ENCODE measurements at regions not wholly inside any gene's neighbourhood (a gene's known extent, or its start where the extent isn't known, plus 50 kb on each side); places are given as distances from the start of the nearest gene placed in this dataset.

GRCh38 chr13:50195045-50195444 is 179.8 kb downstream of the KCNRG start:
- DNase-seq (ENCODE audit: low read depth in 2 of 2) = no peak

GRCh38 chr13:50196118-50196517 is 180.9 kb downstream of the KCNRG start:
- no peak for DNase-seq (ENCODE audit: low read depth in 2 of 2)

- no peak for DNase-seq (ENCODE audit: low read depth in 2 of 2)
Measured at GRCh38 chr13:50197705-50198104, 182.5 kb downstream of the KCNRG start.

GRCh38 chr13:50198508-50198907 is 183.3 kb downstream of the KCNRG start:
- no peak for DNase-seq (ENCODE audit: low read depth in 2 of 2)

GRCh38 chr13:50200569-50200968 is 185.3 kb downstream of the KCNRG start:
- no peak for DNase-seq (ENCODE audit: low read depth in 2 of 2)

- no peak for DNase-seq (ENCODE audit: low read depth in 2 of 2)
Measured at GRCh38 chr13:50200988-50201387, 185.7 kb downstream of the KCNRG start.

- no peak for DNase-seq (ENCODE audit: low read depth in 2 of 2)
Measured at GRCh38 chr13:50202485-50202884, 187.2 kb downstream of the KCNRG start.

- DNase-seq (ENCODE audit: low read depth in 2 of 2) = no peak
Measured at GRCh38 chr13:50203256-50203941, 188.2 kb downstream of the KCNRG start.

GRCh38 chr13:50205581-50205980 is 190.3 kb downstream of the KCNRG start:
- DNase-seq (ENCODE audit: low read depth in 2 of 2) = no peak

- no peak for DNase-seq (ENCODE audit: low read depth in 2 of 2)
Measured at GRCh38 chr13:50208826-50209335, 193.6 kb downstream of the KCNRG start.

- no peak for DNase-seq (ENCODE audit: low read depth in 2 of 2)
Measured at GRCh38 chr13:50209631-50210030, 194.4 kb downstream of the KCNRG start.

- DNase-seq (ENCODE audit: low read depth in 2 of 2) = no peak
Measured at GRCh38 chr13:50213526-50213925, 198.3 kb downstream of the KCNRG start.

GRCh38 chr13:50214514-50214913 is 199.3 kb downstream of the KCNRG start:
- no peak for DNase-seq (ENCODE audit: low read depth in 2 of 2)

- DNase-seq (ENCODE audit: low read depth in 2 of 2) = no peak
Measured at GRCh38 chr13:50215399-50215798, 200.2 kb downstream of the KCNRG start.

- no peak for DNase-seq (ENCODE audit: low read depth in 2 of 2)
Measured at GRCh38 chr13:50219743-50220142, 204.5 kb downstream of the KCNRG start.

- no peak for DNase-seq (ENCODE audit: low read depth in 2 of 2)
Measured at GRCh38 chr13:50220938-50221337, 205.7 kb downstream of the KCNRG start.

GRCh38 chr13:50222569-50223332 is 207.5 kb downstream of the KCNRG start:
- no peak for DNase-seq (ENCODE audit: low read depth in 2 of 2)

GRCh38 chr13:50224534-50224933 is 209.3 kb downstream of the KCNRG start:
- DNase-seq (ENCODE audit: low read depth in 2 of 2) = no peak

GRCh38 chr13:50225193-50226155 is 210.2 kb downstream of the KCNRG start:
- DNase-seq (ENCODE audit: low read depth in 2 of 2) = no peak

GRCh38 chr13:50226515-50227155 is 211.4 kb downstream of the KCNRG start:
- no peak for DNase-seq (ENCODE audit: low read depth in 2 of 2)

- no peak for DNase-seq (ENCODE audit: low read depth in 2 of 2)
Measured at GRCh38 chr13:50227361-50227760, 212.1 kb downstream of the KCNRG start.

All from activated CD8-positive, alpha-beta memory T cell treated with anti-CD3 and anti-CD28 coated beads for 4 hours (primary cell).